Hepatocyte (in vitro differentiated cells): ENCODE measurements at regions not wholly inside any gene's neighbourhood (a gene's known extent, or its start where the extent isn't known, plus 50 kb on each side); places are given as distances from the start of the nearest gene placed in this dataset.

Experiments used
- CTCF ChIP-seq: fragments of 200-600 bp; sonication (generic); IDR thresholded peaks from 2 replicates; pipeline ENCODE4 v1.5.1; 2016; ENCODE audit warnings: antibody characterized with exemption, mild to moderate bottlenecking; ENCODE audit not compliant: poor library complexity
- EZH2 ChIP-seq: fragments of 200-600 bp; sonication (generic); IDR thresholded peaks from 2 replicates; pipeline ENCODE4 v1.6.1; 2016; ENCODE audit warnings: antibody characterized with exemption, mild to moderate bottlenecking, borderline replicate concordance
- EZH2phosphoT487 ChIP-seq: fragments of 200-600 bp; sonication (generic); IDR thresholded peaks from one replicate; pipeline ENCODE4 v1.6.1; 2018; ENCODE audit warnings: antibody characterized with exemption, mild to moderate bottlenecking, low read depth, moderate library complexity; ENCODE audit not compliant: unreplicated experiment, severe bottlenecking

DNA sequence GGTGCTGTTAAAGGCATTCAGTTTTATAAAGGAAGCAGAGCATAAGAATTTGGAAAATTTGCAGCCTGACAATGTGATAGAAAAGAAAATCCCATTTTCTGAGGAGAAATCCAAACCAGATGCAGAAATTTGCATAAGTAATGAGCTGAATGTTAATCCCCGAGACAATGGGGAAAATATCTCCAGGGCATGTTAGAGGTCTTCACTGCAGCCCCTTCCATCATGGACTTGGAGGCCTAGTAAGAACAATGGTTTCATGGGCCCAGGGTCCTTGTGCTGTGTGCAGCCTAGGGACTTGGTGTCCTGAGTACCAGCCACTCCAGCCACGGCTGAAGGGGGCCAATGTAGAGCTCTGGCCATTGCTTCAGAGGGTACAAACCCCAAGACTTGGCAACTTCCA lies 542.7 kb upstream of the NR3C2 start:
- no peak for TF ChIP-seq CTCF
- no peak for TF ChIP-seq EZH2phosphoT487
- no peak for TF ChIP-seq EZH2
